Hepatocyte (in vitro differentiated cells): ENCODE measurements at regions not wholly inside any gene's neighbourhood (a gene's known extent, or its start where the extent isn't known, plus 50 kb on each side); places are given as distances from the start of the nearest gene placed in this dataset.

Source experiments
- CTCF ChIP-seq: fragments of 200-600 bp; sonication (generic); IDR thresholded peaks from 2 replicates; pipeline ENCODE4 v1.5.1; 2016; ENCODE audit warnings: antibody characterized with exemption, mild to moderate bottlenecking; ENCODE audit not compliant: poor library complexity
- EZH2 ChIP-seq: fragments of 200-600 bp; sonication (generic); IDR thresholded peaks from 2 replicates; pipeline ENCODE4 v1.6.1; 2016; ENCODE audit warnings: antibody characterized with exemption, mild to moderate bottlenecking, borderline replicate concordance
- EZH2phosphoT487 ChIP-seq: fragments of 200-600 bp; sonication (generic); IDR thresholded peaks from one replicate; pipeline ENCODE4 v1.6.1; 2018; ENCODE audit warnings: antibody characterized with exemption, mild to moderate bottlenecking, low read depth, moderate library complexity; ENCODE audit not compliant: unreplicated experiment, severe bottlenecking

DNA sequence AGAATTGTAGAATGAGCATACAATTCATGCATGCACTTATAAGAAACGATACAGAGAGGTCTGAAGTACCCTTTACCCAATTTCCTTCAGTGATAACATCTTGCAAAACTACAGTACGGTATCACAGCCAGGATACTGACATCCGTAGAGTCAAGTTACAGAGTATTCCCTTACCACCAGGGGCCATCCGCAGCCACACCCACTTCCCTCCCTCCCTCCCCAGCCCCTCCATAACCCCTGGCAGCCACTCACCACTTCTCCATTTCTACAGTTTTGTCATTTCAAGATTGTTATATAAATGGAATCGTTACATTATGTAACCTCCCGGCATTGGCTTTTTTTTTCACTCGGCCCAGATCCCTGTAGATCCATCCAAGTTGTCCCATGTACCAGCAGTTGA is 113.6 kb upstream of the RET start:
- TF ChIP-seq CTCF (no peak), EZH2 (no peak), EZH2phosphoT487 (no peak)
